ENCODE measurements at regions not wholly inside any gene's neighbourhood (a gene's known extent, or its start where the extent isn't known, plus 50 kb on each side); places are given as distances from the start of the nearest gene placed in this dataset.
A peak's percentile ranks its signal among the peaks of the same experiment; 100 is the strongest.
"Not testable (repeated sequence)": the region's sequence is repeated elsewhere in the genome, so short reads cannot be mapped to it uniquely, and the experiment has no call there.

DNA sequence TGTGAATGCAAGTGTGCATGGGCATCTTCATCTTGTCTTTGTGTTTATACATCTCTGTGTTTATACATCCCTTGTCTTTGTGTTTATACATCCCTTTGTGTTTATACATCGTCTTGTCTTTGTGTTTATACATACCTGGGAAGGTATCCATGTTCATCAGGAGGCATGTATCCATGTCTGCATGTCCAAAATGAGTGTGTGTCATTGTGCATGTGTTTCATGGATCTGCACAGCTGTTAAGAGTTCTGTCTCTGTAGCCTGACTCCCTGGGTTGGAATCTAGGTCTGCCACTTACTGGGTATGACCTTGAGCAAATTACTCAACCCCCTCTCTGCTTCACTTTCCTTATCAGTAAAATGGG, 50.1 kb upstream of the SIRPA start:
- intact Hi-C loops (cut with DNase I), result no loop called here
- DNase-seq (ENCODE audit: missing footprints) (no peak), ATAC-seq (no peak)

DNA sequence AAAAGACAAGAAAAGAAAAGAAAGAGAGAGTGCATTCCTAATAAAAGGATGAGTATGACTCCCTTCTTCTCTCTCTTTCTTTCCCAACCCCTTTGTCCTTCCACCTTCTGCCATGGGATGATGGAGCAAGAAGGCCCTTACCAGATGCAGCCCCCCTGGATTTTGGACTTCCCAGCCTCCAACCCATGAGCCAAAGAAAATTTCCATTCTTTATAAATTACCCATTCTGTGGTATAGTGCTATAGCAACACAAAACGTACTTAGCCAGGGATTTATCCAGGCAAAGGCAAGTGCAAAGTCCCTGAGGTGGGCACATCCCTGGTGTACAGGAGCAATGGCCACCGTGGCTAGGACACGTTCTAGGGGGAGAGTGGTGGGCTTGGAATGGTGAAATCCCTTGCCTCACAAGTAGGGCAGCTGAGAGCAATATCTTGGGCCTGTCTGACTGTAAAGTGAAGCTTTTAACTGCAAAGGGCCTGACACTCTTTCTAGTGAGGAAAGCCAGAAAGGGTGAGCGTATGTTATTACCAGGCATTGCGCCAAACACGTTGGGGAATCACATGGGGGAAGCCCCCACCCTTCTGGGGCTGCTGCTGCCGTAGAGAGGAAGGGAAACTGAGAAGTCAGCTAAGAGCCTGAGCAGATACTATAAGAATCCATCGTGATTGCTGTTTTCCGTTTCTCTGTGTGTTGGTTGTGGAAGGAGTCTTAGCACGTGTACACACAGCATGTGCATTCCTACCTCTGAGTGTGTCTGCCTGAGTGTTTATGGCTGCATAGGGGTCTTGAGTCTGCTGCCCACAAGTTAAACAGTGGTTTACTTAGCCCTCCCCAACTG, 50.7 kb upstream of the SIRPA start:
- ATAC-seq, result peak; percentile 56
- DNase-seq (ENCODE audit: missing footprints), result peak; percentile 78

DNA sequence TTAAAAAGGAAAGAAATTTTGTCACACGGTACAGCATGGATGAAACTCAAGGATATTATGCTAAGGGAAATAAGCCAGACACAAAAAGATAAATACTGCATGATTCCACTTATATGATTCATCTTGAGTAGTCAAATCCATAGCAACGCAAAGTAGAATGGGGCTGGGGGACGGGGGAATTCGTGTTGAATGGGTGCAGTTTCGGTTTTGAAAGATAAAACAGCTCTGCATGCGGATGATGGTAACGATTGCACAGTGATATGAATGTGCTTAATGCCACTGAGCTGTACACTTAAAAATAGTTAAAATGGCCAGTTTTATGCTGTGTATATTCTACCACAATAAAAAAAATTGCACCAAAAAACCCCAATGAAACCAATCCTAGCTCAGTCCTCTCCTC, 52.9 kb upstream of the SIRPA start:
- no peak for ATAC-seq
- intact Hi-C loops (cut with DNase I), result no loop called here
- no peak for DNase-seq (ENCODE audit: missing footprints)

More for the DNA sequence above, 50.7 kb upstream of the SIRPA start:
- intact Hi-C loops (cut with DNase I), result no loop called here

DNA sequence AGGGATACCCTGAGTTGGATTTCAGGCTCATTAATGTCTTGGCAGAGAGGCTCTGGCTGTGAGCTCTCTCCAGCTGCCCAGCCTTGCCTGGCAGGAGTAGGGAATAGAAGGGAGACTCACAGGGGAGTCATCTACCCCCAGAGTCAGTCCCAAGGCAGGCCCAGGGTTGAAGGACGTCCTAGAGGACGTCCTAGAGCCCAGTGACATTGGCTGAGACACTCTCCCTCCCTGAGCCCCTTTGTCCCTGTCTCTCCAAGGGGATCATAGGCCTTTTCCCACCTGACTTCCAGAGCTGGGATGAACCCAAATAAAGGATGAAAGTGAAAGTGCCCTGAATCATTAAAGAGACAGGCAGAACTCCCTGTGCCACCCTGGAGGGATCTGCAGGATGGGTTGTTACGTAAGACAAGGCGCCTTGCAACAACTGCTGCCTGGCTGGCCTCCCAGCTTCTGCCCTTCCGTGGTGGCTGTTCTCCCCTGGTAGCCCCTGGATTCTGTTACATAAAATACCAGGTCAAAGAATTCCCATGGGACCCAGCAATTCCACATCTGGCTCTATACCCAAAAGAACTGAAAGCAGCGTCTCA, 53.6 kb upstream of the SIRPA start:
- ATAC-seq (no peak), DNase-seq (ENCODE audit: missing footprints) (no peak)

DNA sequence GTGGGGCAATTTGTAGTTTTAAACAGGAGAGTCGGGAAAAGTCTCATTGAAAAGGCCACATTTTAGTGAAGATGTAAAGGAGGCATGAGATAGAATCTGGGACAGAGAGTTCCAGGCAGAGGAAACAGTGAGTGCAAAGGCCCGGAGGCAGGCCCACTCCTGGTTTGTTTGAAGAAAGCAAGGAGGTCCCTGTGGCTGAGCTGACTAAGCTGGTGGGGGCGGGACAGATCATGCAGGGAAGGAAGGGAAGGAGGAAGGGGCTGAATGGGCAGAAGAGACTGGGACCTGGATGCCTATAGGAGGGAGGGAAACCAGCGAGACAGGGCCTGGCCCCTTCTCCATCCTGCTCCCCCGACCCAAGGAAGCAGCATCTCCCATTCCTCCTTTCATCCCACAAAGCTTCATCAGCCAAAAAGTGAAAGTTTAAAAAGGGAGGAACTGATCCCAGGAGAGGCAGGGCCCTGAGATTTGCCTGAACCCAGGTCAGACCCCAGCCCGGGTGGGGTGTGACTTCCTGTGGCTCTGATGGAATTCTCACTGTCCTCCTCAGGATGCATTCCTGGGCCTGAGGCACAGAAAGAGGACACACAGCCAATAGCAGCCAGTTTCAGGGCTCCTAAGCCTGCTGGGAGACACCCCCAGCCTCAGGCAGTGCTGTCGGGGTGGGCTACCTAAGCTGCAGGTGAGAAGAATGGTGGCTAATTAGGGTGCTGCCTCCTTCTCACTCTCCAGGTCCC, 54.2 kb upstream of the SIRPA start:
- ATAC-seq, result no peak
- intact Hi-C loops (cut with DNase I), result no loop called here
- no peak for DNase-seq (ENCODE audit: missing footprints)

More for the DNA sequence above, 53.6 kb upstream of the SIRPA start:
- intact Hi-C loops (cut with DNase I), result no loop called here

DNA sequence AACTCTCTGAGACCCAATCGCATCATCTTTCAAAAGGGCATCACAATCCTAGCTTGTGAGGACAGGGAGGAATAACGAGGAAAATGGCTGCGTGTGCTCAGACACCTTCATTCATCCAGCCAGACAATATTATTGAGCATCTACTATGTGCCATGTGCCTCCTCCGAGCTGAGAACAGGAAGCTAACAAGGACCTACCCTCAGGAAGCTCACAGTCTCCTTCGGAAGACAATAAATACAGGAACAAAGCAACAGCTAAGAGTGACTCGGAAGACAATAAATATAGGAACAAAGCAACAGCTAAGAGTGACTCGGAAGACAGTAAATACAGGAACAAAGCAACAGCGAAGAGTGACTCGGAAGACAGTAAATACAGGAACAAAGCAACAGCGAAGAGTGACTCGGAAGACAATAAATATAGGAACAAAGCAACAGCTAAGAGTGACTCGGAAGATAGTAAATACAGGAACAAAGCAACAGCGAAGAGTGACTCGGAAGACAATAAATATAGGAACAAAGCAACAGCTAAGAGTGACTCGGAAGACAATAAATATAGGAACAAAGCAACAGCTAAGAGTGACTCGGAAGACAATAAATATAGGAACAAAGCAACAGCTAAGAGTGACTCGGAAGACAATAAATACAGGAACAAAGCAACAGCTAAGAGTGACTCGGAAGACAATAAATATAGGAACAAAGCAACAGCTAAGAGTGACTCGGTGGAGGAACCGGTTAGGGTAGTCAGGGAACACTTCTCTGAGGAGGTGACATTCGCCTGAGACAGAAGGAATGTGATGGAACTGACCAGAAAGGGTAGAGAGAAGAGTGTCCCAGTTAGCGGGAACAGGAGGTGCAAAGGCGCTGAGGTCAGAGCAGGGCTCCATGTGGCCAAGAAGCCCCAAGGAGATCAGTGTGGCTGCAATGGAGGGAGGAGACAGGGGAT, 55.6 kb upstream of the SIRPA start:
- intact Hi-C loops (cut with DNase I); ATAC-seq; DNase-seq (ENCODE audit: missing footprints): not testable (repeated sequence)

DNA sequence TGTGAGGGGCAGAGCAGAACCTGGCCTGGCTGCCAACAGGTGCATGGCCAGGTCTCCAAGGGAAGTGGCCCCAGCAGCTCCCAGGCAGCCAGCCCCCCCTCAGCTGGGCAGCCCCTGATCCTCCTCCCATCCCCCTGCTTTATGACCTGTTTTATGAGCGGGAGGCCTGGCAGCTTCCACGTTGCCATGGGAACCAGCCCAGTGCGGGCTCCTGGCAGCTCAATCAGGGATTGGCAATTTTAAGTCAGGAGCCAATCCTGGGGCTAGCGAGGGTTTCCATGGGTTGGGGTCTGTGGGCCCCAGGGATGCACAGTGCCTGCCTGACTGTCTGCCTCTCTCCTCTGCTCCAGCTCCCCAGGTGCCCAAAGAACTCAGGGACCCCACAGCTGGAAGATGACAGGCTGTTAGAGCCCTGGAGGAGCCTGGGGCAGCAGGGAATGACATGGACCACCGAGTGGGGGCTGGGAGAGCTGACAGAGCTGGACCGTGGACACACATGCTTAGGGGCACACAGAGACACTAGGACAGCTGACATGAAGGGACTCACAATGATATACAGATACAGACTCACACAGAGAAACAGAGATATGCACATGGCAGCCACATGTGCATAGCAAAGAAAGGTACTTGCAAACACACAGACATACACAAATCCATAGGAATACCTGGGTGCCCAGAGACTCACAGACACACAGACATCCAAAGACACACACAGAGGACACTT, 56.5 kb upstream of the SIRPA start:
- ATAC-seq, result no peak
- intact Hi-C loops (cut with DNase I), result no loop called here
- DNase-seq (ENCODE audit: missing footprints), result no peak

DNA sequence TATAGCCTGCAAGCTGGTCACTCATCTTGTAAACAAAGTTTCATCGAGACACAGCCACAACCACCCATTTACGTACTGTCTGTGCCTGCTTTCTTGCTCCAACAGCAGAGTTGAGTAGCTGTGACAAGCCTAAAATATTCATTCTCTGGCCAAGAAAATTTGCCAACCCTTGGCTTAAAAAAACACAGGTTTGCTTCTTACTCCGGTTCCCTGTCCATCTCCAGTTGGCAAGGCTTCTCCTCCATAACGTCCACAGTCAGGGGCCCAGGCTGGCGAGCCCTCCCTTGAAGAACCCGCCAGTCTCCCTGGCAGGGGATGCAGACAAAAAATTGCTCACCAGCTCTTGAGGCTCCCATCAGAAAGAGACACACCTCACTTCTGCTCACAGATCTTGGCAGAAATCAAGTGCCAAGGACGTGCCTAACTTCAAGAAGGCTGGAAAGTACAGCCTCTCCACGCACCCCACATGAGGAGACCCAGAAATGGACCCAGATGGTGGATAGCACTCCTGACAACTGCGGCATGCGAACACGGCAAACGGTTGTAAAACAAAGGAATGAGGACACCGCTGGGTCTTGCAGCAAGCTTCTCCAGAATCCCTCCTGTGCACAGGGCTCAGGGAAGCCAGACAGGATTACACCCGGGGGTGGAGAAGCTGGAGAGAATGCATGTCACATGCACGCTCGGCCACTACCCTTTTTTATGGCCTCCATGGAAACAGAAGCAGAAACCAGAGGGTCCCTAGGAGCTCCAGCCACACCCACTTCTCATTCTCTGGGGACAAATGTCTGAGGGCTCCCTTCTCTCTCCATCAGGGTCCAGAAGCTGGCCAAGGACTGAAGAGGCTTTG, 59.8 kb upstream of the SIRPA start:
- intact Hi-C loops (cut with DNase I), result no loop called here
- ATAC-seq (no peak), DNase-seq (ENCODE audit: missing footprints) (no peak)

DNA sequence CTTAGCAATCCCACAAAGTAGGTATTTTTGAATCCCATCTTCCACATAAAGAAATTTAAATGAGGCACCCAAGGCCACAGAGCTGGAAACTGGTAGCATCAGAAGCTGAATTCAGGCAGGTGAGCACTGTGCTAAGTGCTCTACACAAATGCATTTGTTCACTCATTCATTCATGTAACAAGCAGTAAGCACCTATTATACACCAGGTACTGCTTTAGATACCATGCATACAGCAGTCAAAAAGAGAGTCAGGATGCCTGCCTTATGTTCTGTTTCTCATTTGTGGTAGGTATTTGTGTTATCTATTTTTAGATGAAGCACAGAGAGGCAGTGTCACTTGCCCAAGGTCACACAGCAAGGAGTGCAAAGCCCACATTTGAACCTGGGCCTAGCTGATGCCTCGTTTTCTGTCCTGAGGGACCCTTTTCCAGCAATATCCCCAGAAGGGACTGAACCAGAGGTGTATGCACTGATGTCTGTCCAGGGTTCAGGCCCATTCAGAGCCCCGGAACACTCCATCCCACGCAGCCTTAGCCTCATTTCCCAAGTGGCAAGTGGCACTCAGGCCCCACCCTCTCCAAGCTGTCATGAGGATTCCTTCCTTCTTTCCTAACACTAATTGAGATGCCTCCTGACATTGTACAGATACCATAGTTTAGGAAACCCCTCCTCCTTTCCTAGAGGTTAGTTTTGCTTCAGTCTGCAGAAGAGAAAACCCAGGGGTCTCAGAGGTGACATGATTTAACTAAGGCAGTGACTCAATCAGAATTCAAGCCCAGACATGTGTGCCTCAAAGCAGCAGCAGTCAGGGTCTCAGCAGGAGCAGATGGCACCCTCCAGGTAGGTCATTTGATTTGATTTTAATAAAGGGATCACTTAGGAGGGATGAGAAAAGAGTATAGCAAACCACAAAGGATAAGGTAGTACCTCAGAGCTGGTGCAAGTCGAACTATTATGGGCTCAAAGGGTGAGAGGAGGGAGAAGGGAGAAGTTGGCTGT, 61.2 kb upstream of the SIRPA start:
- no peak for ATAC-seq
- intact Hi-C loops (cut with DNase I), result no loop called here

DNA sequence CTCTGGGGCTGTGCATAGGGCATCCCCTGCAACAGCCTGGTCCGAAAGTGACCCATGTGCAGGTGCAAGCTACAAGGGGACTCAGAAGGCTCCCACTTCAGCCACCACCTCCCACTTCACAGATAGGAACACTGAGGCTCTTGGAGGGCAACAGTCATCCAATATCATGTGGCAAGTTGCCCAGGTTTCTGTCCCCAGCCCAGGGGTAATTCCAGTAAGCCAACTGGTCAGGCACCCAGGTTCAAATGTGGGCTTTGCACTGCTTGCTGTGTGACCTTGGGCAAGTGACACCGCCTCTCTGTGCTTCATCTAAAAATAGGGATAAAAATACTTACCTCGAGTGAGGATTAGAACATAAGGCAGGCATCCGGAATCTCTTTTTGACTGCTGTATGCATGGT, 62.0 kb upstream of the SIRPA start:
- DNase-seq (ENCODE audit: missing footprints), result no peak
- intact Hi-C loops (cut with DNase I), result no loop called here
- no peak for ATAC-seq

More for the DNA sequence above, 61.2 kb upstream of the SIRPA start:
- no peak for DNase-seq (ENCODE audit: missing footprints)

DNA sequence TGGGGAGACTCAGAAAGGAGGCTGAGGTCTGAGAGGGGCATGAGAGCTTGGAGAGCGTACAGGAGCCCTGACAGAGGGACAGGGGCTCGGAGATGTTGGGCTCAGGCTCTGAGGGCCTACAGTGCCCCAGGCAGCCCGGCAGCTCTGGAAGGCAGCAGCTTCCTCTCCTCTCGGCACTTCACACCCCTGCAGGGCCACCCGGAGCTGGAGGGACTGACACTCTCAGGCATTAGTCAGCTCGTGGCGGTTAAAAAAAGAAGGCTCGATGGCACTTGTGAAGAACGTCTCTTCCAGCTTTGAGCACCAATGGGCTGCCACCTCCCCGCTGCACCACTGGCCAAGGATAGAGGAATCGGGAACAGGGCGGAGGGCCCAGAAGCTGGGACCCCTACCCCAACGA, 62.6 kb upstream of the SIRPA start:
- no peak for DNase-seq (ENCODE audit: missing footprints)
- intact Hi-C loops (cut with DNase I), result no loop called here
- ATAC-seq, result no peak

DNA sequence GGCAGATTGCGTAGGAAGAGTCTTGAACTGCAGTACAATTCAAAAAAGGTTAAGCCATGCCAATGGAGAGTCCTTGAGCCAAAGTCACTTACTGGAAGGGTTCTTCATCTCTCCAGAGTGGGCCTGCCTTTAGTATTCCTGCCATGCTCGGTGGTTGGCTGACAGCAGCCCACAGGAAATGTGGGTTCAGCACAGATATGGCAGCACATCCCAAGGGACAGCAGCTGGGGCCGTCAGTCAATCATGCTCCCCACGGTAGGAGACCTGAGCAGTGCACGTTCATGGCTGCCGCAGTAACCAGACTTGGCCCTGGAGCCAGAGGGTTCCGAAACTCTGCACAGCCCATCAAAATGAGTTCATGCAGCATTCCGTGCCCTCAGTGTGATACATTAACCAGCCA, 63.6 kb upstream of the SIRPA start:
- intact Hi-C loops (cut with DNase I), result no loop called here
- ATAC-seq (no peak), DNase-seq (ENCODE audit: missing footprints) (no peak)

DNA sequence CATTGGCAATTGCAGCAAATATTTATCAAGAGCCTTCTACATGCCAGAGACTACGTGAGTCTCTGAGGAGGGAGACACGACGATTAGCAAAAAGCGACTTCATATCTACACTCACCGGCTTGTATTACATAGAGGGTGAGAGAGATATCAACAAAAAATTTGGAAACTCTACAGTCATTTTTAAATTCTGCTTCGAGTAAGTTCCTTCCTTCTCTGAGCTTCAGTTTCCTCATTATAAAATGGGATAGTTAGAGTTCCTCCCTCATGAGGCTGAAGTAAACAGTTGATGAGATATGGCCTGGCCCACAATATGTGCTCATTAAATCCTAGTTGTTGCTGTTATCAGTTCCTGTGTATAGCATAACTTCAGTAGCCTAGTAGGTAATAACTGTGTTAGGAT, 64.1 kb upstream of the SIRPA start:
- no peak for ATAC-seq
- no peak for DNase-seq (ENCODE audit: missing footprints)
- intact Hi-C loops (cut with DNase I), result no loop called here

DNA sequence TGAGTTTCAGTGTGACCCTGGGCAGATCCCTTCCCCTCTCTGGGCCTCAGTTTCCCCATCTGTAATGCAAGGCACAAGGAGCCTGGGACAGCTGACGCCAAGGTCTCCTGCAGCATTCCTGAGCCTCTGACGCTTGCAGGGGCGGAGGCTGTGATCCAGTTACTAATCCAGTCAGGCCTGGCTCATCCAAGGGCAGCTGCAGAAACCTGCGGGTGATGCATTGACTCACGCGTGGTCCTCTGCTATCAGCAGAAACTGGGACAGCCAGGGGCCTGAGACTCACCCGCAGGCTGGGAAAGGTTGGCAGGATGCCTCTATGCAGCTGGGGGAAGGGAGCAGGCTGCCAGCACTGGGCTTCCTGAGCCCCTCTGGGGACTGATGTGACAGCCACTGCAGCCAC, 65.0 kb upstream of the SIRPA start:
- intact Hi-C loops (cut with DNase I), result no loop called here
- DNase-seq (ENCODE audit: missing footprints), result peak; percentile 77
- ATAC-seq, result peak; percentile 89

DNA sequence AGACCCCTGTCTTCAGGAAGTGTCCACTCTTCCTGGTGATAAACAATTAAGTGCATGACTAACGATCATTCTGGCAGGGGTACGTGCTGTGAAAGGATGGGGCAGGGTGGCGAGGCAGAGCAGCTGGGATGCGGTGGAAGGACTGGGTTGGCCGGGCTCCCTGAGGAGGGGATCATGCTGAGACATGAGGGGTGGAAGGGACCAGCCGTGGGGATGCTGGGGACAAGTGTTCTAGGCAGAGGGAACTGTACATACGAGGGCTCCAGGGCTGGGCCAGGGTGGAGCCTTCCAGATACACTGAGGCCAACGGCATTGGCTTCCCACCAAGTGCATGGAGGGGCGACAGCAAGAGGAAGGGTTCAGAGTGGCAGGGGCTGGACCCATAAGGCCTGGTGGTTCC, 65.7 kb upstream of the SIRPA start:
- ATAC-seq (no peak), DNase-seq (ENCODE audit: missing footprints) (no peak)
- intact Hi-C loops (cut with DNase I), result no loop called here

DNA sequence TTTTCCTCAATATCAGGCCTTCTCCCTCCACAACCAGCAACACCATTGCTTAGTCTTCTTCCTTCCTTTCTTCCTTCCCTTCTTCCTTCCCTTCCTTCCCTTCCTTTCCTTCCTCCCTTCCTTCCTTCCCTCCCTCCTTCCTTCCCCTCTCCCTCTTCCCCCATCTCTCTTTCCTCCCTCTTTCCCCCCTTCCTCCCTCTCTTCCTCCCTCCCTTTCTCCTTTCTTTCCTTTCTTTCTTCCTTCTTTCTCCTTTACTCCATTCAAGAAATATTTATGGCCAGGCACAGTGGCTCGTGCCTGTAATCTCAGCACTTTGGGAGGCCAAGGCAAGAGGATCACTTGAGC, 66.4 kb upstream of the SIRPA start:
- no peak for DNase-seq (ENCODE audit: missing footprints)
- ATAC-seq, result no peak
- intact Hi-C loops (cut with DNase I), result no loop called here

Data from Right ventricle myocardium inferior (tissue), 1 donor.